ENCODE measurements at regions not wholly inside any gene's neighbourhood (a gene's known extent, or its start where the extent isn't known, plus 50 kb on each side); places are given as distances from the start of the nearest gene placed in this dataset.

DNA sequence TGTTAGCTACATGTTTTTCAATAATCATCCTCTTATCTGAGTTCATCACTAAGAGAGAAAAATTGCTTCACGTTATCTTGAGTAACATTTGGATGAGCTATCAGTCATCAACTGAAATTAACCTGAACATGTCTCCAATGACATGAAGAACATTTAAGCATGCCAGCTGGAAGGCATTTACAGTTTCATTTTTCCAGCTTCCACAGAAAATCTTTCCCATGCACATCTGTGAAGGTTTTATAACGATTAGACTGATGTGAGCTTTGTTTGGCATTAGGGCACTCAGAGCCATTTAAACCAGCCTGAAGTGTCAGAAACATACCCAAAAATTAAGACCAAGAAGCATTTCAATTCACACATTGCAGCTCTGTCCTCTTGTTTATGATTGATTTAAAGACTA, 235.8 kb upstream of the ARHGEF26 start:
- 35% methylated on average over 2 of the region's 2 CpGs for WGBS (ENCODE audit: insufficient coverage, low coverage, low lambda C conversion rate, missing lambda C conversion rate)
- Histone ChIP-seq H3K4me3 (no peak overlapping the region), H3K9me3 (no peaks in the 10 kb centered on the region), H3K4me1 (no peaks in the 10 kb centered on the region), H3K36me3 (no peaks in the 10 kb centered on the region), H3K27me3 (no peaks in the 10 kb centered on the region), H3K27ac (no peak overlapping the region)
- no peak for ATAC-seq
- intact Hi-C loops (cut with DNase I): no loop called here
- DNase-seq: no peak
- TF ChIP-seq POLR2A (IDR thresholded peaks at IDR 0.05) (no peak), CTCF (IDR thresholded peaks at IDR 0.05) (no peak)

DNA sequence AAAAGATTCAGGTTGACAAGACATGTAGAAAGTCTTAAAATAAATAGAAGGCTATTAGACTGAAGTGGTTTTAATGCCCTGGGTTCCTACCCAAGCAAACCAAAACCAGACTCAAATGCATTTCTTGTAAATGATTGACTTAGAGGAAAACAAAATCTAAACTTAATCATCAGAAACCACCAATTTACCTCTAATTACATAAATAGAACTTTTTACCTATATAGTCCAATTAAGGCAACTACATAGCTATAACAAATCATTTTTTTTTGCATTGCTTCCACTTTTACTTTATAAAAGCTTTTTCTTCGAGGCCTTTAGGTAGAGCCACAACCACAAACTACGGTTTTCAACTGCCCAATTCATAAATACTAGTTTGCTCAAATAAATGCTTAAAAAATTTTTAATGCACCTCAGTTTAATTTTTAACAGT, 231.3 kb upstream of the ARHGEF26 start:
- 51% methylated on average over 2 of the region's 2 CpGs for WGBS (ENCODE audit: insufficient coverage, low coverage, low lambda C conversion rate, missing lambda C conversion rate)
- no peaks in the 10 kb centered on the region for H3K9me3 ChIP-seq
- no peak overlapping the region for H3K4me3 ChIP-seq
- no peaks in the 10 kb centered on the region for H3K27me3 ChIP-seq
- no peak for ATAC-seq
- H3K27ac ChIP-seq: no peak overlapping the region
- intact Hi-C loops (cut with DNase I): no loop called here
- H3K36me3 ChIP-seq: no peaks in the 10 kb centered on the region
- TF ChIP-seq POLR2A (IDR thresholded peaks at IDR 0.05) (no peak), CTCF (IDR thresholded peaks at IDR 0.05) (no peak)
- no peaks in the 10 kb centered on the region for H3K4me1 ChIP-seq
- DNase-seq: no peak

DNA sequence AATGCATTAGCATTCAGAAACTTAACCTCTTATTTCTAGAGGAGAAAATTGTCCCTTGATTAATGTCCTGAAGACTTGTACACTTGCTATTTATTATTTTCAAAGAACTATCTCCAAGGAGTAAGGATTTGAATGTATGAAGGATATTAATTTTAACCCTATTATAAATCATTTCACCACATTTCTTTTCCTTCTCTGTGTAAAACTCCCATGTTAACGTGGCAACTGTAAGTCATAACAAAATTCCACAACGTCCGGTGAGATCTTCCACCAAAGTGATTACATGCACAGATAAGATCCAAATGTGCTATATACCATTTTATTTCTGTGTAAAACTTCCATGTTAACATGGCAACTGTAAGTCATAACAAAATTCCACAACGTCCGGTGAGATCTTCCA, 229.1 kb upstream of the ARHGEF26 start:
- H3K4me1 ChIP-seq: no peaks in the 10 kb centered on the region
- ATAC-seq (no peak), DNase-seq (no peak)
- H3K27ac ChIP-seq: no peak overlapping the region
- no peaks in the 10 kb centered on the region for H3K36me3 ChIP-seq
- H3K4me3 ChIP-seq: no peak overlapping the region
- TF ChIP-seq POLR2A (IDR thresholded peaks at IDR 0.05): no peak
- TF ChIP-seq CTCF (IDR thresholded peaks at IDR 0.05): no peak
- intact Hi-C loops (cut with DNase I): no loop called here
- WGBS (ENCODE audit: insufficient coverage, low coverage, low lambda C conversion rate, missing lambda C conversion rate): 50% methylated on average over 5 of the region's 5 CpGs
- no peaks in the 10 kb centered on the region for H3K27me3 ChIP-seq
- H3K9me3 ChIP-seq: no peaks in the 10 kb centered on the region

GRCh38 chr3:153894857-153895256, 226.3 kb upstream of the ARHGEF26 start:
- ATAC-seq: no peak
- no peaks in the 10 kb centered on the region for H3K4me1 ChIP-seq
- H3K4me3 ChIP-seq: no peak overlapping the region
- H3K9me3 ChIP-seq: no peaks in the 10 kb centered on the region
- no peak overlapping the region for H3K27ac ChIP-seq
- no peak for TF ChIP-seq POLR2A (IDR thresholded peaks at IDR 0.05)
- TF ChIP-seq CTCF (IDR thresholded peaks at IDR 0.05): no peak
- intact Hi-C loops (cut with DNase I): no loop called here
- WGBS (ENCODE audit: insufficient coverage, low coverage, low lambda C conversion rate, missing lambda C conversion rate): 55% methylated on average over 1 of the region's 1 CpG
- H3K36me3 ChIP-seq: no peaks in the 10 kb centered on the region
- no peak for DNase-seq
- no peaks in the 10 kb centered on the region for H3K27me3 ChIP-seq

DNA sequence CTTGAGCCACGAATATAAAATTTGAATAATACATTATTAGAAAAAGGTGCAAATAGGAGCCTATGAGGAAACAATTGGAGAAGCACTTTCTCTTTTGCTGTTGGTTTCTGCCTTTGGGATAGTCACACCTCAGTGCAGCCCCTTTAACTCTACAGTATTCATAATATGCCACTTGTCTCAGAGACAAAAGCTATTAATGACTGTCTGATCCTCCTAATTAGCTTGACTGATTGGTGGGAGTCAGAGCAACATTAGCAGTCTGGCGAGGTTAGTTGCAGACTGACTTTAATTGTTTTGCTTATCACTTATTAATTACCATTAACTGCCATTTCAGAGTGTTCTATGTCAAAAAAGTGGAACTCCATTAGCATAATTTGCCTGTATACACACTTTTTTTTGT, 225.0 kb upstream of the ARHGEF26 start:
- Histone ChIP-seq H3K27me3 (no peaks in the 10 kb centered on the region), H3K4me3 (no peak overlapping the region), H3K9me3 (no peaks in the 10 kb centered on the region), H3K27ac (no peak overlapping the region), H3K36me3 (no peaks in the 10 kb centered on the region), H3K4me1 (no peaks in the 10 kb centered on the region)
- 51% methylated on average over 2 of the region's 2 CpGs for WGBS (ENCODE audit: insufficient coverage, low coverage, low lambda C conversion rate, missing lambda C conversion rate)
- intact Hi-C loops (cut with DNase I): no loop called here
- TF ChIP-seq POLR2A (IDR thresholded peaks at IDR 0.05): no peak
- no peak for TF ChIP-seq CTCF (IDR thresholded peaks at IDR 0.05)
- DNase-seq: no peak
- no peak for ATAC-seq
